ENCODE measurements at regions not wholly inside any gene's neighbourhood (a gene's known extent, or its start where the extent isn't known, plus 50 kb on each side); places are given as distances from the start of the nearest gene placed in this dataset.

- H3K79me2 ChIP-seq (ENCODE audit: control insufficient read depth, insufficient read depth, low read length) = no peaks in the 10 kb centered on the region
- DNase-seq (ENCODE audit: low read depth, low spot score) (no peak), FAIRE-seq (no peak)
- no peak overlapping the region for H3K27ac ChIP-seq (ENCODE audit: control insufficient read depth, insufficient read depth, low read length)
- H3K36me3 ChIP-seq (ENCODE audit: control insufficient read depth in 2 of 2, extremely low read depth in 1 of 2, insufficient read depth in 2 of 2, low read length in 2 of 2) = no peaks in the 10 kb centered on the region
- no peaks in the 10 kb centered on the region for H3K4me1 ChIP-seq (ENCODE audit: control insufficient read depth, extremely low read depth, insufficient read depth, low read length)
- H3K9me1 ChIP-seq (ENCODE audit: control insufficient read depth, extremely low read depth, insufficient read depth, low read length) = no peaks in the 10 kb centered on the region
- no peaks in the 10 kb centered on the region for H3K27me3 ChIP-seq (ENCODE audit: control insufficient read depth, extremely low read depth, insufficient read depth, low read length)
- no peak overlapping the region for H3K4me2 ChIP-seq (ENCODE audit: control insufficient read depth, extremely low read depth, insufficient read depth, low read depth, low read length)
- no peak overlapping the region for H3K9ac ChIP-seq (ENCODE audit: control insufficient read depth, extremely low read depth, insufficient read depth, low read length)
- no peak overlapping the region for H2AFZ ChIP-seq (ENCODE audit: control insufficient read depth, low read length)
- dilution Hi-C loops (cut with MboI; ENCODE audit: extremely low pct_ligation_motif_present, low sequenced_read_pairs) = no loop called here
- H4K20me1 ChIP-seq (ENCODE audit: control insufficient read depth, extremely low read depth, insufficient read depth, low read length) = no peaks in the 10 kb centered on the region
- no peaks in the 10 kb centered on the region for H3K9me3 ChIP-seq (ENCODE audit: control insufficient read depth, low read depth, low read length)
- no peak for TF ChIP-seq CTCF (optimal IDR thresholded peaks at IDR 0.05 in 1 of 3, IDR thresholded peaks at IDR 0.05 in 1 of 3, conservative IDR thresholded peaks at IDR 0.05 in 1 of 3; ENCODE audit: extremely low read depth in 1 of 3, insufficient read depth in 2 of 3, low read length in 3 of 3)
- no peak for TF ChIP-seq EZH2 (IDR thresholded peaks at IDR 0.05; ENCODE audit: low read length)
- no peak overlapping the region for H3K4me3 ChIP-seq (ENCODE audit: control insufficient read depth in 2 of 3, extremely low read depth in 1 of 3, insufficient read depth in 2 of 3, low read depth in 1 of 3, low read length in 3 of 3)
Observed at GRCh38 chr12:81809113-81809777, 50.1 kb upstream of the PPFIA2 start.
